NCI-H1694 (cell line): ENCODE measurements at regions not wholly inside any gene's neighbourhood (a gene's known extent, or its start where the extent isn't known, plus 50 kb on each side); places are given as distances from the start of the nearest gene placed in this dataset.
"Not testable (repeated sequence)": the region's sequence is repeated elsewhere in the genome, so short reads cannot be mapped to it uniquely, and the experiment has no call there.

Experiments
- DNase-seq: peaks from one replicate; lab custom pipeline; 2025; lab: John Stamatoyannopoulos, UW

DNA sequence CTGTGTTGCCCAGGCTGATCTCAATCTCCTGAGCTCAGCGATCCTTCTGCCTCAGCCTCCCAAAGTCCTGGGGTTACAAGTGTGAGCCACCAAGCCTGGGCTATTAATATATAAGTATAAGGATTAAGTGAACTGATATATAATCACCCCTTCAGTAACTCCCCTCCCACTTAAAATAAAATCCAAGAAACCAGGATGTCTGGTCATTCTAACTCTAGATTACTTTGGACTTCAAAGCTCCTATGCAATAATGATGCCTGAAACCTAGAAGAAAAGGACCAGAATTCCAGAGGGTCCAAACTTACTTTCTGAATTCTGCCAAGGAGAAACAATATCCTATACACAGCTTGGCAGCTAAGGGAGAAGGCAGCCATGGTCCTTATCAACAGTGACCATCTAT is 206.8 kb upstream of the ZNF217 start:
- DNase-seq, result no peak

DNA sequence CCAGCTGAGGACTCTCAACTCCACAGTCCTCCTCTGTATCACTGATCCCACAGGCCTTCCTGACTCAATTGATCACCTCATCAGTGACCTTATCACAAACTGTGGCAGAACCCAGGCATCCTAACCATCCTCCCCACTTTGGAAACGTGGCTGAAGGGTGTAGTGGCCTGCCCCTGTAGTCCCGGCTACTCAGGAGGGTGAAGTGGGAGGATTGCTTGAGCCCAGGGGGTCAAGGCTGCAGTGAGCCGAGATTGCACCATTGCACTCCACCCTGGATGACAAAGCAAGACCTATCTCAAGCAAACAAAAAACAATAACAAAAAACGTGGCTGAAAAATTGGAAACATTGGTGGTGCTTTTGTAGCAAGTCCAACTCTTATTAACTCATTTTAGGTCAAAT is 203.4 kb upstream of the ZNF217 start:
- DNase-seq, result no peak

DNA sequence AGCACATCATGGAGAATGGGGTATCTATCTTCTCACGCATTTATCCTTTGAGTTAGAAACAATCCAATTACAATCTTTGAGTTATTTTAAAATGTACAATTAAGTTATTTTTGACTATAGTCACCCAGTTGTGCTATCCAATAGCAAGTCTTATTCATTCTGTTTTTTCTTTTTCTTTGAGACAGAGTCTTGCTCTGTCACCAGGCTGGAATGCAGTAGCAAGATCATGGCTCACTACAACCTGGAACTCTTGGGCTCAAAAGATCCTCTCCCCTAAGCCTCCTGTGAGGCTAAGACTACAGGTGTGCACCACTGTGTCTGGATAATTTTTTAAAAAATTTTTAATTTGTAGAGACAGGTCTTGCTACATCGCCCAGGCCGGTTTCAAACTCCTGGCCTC is 201.5 kb upstream of the ZNF217 start:
- no peak for DNase-seq

DNA sequence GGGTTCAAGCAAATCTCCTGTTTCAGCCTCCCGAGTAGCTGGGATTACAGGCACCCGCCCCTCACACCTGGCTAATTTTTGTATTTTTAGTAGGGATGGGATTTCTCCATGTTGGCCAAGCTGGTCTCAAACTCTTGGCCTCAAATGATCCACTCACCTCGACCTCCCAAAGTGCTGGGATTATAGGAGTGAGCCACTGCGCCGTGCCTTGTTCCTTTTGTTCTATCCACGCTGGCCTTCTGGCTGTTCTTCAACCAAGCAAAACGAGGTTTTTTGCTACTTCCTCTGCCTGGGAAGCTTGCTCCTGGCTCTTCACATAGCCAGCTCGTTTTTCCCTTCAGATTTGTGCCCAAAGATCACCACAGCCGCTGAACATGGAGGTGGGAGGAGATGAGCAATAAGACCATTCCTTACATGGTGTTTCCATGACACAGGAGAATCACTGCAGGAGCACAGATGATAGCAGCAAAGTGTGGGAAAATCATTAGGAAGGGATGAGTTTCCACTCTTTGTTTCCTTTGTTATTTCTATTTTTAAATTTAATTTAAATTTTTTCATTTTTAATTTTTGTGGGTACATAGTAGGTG is 201.0 kb upstream of the ZNF217 start:
- DNase-seq, result no peak

DNA sequence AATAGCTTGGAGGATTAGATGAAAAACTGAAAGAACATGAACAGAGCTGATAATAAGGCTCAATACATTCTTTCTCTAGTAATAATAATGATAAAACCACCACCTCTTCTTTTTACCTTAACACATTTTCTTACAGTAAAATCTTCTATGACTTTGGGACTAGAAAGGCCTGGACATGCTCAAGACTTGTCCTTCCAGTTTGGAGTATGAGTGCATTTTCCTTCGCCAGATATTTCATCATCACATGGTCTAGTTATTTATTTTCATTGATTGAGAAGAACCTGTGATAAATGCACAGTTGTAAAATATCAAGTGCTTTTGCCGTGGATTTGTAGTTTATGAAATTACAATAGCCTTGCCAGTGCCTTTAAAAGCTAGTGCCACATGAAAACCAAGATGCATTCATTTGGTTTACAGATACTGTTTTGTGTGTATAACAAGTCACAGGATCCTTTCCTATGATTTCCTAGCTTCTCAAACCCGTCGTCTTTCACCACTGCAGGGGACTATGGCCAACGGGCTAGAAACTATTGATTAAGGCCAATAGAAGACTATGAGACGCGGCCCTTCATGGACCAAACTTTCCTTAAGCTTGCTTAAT is 200.2 kb upstream of the ZNF217 start:
- no peak for DNase-seq

DNA sequence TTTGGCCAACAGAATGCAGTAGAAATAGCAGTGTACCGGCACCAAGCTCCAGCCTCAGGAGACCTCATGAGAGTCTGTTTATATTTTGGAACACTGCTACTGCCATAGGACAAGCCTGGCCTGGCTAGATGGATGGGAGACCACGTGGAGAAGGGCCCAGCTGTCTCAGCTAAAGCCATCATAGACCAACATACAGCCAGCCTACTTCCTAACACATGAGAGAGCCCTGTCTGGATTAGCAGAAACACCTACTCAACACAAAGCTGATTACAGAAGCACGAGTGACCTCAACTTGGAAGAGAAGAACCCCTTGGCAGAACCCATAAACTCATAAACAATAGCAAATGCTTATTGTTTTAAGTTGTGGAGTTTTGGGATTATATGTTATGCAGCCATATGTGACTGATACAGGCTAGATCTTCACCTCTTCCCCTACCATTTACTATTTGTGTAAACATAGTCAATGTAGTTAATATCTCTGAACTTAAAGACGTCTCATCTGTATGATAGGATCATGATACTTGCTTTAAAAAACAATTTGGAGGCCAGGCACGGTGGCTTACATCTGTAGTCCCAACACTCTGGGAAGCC is 199.4 kb upstream of the ZNF217 start:
- DNase-seq, result no peak

DNA sequence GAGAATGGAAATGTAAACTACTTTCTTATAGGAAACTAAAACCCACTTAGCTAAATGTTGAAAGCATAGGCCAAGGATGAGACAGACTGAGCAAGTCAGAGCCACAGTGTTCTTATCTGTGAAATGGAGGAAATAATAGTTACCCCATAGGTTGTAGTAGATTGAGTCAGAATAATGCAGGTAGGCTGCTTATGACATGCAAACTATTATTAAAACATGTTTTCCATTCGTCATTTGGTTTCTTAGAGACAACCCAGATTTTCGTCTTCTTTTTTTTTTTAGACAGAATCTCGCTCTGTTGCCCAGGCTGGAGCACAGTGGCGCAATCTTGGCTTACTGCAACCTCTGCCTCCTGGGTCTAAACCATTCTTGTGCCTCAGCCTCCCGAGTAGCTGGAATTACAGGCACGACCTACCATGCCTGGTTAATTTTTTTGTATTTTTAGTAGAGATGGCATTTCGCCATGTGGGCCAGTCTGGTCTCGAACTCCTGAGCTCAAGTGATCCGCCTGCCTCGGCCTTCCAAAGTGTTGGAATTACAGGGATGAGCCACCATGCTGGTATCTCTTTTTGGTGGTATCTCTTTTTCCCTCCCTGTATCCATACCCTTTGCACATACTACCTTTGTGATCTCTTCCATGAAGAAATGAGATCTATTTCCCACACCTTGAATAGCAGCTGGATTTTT is 196.5 kb upstream of the ZNF217 start:
- DNase-seq, result no peak

DNA sequence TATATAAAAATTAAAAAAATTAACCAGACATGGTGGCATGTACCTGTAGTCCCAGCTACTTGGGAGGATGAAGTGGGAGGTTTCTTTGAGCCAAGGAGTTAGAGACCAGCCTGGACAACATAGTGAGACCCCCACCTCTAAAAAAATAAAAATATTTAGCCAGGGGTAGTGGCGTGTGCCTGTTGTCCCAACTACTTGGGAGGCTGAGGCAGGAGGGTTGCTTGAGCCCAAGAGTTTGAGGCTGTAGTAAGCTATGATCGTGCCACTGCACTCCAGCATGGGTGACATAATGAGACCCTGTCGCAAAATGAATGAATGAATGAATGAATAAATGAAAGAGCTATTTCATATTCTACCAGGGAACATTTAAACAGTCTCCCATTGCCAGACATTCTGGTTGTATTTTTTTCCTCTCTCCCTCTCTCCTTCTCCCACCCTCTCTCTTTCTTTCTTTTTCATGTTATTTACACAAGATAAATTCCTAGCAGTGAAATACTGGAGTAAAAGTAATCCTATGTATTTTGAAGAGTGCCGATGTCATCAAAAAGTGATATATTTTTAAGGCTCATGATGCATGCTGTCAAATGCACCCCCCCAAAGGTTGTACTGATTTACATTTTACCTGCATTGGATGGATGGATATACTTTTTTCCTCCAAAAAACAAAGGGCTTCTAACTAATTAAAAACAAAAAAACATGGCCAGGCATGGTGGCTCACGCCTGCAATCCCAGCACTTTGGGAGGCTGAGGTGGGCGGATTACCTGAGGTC is 194.8 kb upstream of the ZNF217 start:
- no peak for DNase-seq

DNA sequence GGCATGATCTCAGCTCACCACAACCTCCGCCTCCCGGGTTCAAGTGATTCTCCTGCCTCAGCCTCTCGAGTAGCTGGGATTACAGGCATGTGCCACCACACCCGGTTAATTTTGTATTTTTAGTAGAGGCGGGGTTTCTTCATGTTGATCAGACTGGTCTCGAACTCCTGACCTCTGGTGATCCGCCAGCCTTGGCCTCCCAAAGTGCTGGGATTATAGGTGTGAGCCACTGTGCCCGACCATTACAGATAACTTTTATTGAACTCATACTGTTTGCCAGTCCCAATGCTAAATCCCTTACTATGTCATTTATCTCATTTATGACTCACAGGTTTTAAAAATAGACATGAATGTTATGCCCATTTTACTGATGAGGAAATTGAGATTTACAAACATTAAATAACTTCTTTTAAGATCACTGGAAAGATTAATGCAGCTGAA is 193.9 kb upstream of the ZNF217 start:
- not testable (repeated sequence) for DNase-seq

DNA sequence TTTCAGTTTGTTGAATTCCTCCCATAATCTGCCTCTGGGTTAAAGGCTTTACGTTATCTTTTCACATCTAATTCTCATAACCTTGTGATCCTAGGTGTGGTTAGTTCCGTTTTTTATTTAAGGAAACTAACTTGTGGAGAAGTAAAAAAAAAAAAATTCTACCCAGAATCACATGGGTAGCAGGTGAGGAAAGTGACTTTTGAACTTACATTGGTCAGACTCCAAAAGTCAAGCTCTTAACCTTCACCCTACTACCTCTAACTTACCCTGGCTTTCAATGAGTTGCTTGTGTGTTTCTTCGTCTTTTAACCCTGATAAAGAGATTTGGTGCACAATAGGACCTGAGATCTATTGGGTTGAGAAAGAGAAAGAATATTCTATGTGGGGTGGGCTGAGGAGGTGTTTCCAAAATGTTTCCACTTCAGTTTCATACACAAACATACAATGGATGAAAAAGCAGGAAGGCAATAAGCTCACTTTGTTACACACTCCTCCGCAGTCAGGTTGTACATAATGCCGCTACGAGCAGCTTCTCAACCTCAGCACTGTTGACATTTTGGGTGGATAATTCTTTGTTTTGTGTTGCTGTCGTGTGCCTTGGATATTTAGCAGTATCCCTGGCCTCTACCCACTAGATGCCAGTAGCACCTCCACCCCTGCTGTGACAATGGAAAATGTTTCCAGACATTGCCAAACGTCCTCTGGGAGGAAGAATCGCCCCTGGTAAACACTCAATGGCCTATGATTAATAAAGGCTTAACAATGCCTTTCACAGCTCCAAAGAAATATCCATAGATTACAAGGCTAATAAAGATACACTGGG is 193.0 kb upstream of the ZNF217 start:
- DNase-seq, result no peak

DNA sequence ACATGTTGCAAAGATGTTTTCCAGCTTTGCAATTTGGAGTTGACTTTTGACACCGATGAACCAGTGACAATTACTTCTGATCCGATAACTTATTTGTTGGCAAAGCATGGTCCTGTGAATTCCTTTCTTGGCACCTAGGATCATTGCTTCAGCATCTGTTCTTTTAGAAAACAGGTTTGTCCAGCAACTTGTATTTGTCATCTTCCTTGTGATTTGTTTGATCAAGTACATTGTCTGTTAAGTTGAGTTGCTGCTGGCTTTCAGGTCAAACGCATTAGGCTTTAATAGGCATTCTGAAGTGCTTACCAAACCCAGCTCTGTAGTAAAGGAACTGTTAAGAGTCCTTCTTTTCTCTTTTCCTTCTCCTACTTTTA is 192.4 kb upstream of the ZNF217 start:
- DNase-seq, result no peak

DNA sequence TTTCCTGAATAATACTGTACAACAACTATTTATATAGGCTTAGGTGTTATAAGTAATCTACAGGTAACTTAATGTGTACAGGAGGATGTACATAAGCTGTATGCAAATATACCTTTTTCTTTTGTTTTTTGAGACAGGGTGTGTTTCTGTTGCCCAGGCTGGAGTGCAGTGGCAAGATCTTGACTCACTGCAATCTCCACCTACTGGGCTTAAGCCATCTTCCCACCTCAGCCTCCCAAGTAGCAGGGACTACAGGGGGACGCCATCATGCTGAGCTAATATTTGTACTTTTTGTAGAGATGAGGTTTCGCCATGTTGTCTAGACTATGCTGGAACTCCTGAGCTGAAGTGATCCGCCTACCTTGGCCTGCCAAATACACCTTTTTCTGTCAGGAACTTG is 191.7 kb upstream of the ZNF217 start:
- DNase-seq, result no peak

DNA sequence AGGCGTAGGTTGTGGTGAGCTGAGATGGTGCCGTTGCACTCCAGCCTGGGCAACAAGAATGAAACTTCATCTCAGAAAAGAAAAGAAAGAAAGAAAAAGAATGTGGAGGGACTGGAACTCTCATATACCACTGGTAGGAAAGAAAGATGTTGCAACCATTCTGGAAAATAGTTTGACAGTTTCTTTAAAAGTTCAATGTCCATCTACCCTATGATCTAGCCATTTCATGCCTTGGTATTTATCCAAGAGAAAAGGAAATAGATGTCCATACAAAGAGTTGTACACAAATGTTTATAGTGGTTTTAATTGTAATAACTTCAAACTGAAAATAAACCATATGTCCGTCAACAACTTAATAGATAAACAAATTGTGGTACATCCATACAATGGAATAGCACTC is 190.1 kb upstream of the ZNF217 start:
- DNase-seq, result no peak

DNA sequence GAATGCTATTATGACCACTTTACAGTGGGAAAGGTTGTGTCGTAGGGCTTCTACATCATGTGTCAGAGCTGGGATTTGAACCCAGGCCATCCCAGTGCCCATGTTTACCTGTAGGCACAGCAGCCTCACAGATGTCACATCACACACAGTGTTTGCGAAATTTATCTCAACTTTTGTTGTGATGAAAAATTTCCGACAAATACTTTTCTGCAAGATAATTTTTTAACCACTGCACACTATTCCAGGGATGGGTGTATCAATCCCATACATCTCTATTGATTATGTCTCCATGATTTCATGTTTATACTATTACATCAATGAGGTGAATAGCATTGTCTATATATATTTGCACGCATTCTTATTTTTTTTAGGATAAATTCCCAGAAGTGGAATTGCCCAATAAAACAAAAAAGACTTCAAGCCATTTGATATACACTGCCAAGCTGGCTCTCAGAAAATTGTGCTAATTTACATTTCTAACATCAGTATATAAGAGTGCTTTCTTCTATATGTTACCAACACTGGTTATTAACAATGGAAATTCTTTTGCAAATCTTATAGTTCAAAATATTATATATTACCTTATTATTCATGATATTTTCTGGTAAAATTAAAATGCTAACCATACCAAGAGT is 189.1 kb upstream of the ZNF217 start:
- no peak for DNase-seq

DNA sequence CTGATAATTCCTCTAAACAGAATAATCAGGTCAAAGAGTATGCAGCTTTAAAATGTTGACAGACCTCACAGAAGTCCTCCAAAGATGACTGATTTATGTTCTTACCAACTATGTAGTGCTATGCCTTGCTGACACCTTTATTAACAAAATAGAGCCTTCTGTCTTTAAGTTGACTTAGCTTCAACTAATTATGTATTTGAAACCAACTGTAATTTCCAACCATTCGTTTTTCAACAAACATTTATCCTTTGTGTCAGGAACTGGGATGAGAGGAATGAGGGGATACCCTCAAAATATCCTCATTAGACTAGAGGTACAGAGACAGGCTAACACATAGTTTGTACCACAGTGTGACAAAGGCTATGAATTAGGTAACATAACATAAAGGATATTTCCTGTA is 186.2 kb upstream of the ZNF217 start:
- DNase-seq, result no peak

DNA sequence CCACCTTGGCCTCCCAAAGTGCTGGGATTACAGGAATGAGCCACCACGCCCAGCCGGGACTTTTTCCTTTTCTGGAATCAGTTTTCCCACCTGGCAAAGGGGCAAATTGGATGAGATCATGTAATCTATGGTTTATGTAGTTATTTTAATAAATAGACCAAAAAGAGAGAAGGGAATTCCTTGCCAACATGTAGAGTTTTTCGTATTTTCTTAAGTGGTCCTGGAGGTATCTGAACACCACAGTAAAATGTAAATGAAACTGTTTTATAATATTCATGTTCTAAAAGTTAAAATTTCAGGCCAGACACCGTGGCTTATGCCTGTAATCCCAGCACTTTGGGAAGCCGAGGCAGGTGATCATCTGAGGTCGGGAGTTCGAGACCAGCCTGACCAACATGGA is 185.1 kb upstream of the ZNF217 start:
- no peak for DNase-seq

DNA sequence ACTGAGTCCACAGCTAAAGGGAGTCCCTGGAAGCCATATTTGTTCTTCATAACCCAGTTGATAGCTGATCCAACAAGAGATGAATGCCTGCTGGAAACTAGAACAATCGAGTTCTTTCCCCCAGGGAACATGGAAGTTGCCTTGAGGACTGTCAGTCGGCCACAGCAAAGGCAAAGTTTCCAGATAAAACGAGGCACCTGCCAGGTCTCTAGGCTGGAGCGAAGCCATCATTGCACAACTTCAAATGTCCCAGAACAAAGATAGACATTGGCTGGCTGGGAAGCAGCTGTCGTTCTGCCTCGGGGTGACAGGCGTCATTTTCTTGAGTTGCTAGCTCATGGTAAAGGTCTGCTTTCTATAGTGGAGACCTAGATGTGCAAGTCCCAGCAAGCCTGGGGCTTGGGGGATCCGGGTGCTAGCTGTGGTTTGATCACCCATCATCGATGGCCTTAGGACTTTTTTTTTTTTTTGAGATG is 184.4 kb upstream of the ZNF217 start:
- DNase-seq, result no peak

DNA sequence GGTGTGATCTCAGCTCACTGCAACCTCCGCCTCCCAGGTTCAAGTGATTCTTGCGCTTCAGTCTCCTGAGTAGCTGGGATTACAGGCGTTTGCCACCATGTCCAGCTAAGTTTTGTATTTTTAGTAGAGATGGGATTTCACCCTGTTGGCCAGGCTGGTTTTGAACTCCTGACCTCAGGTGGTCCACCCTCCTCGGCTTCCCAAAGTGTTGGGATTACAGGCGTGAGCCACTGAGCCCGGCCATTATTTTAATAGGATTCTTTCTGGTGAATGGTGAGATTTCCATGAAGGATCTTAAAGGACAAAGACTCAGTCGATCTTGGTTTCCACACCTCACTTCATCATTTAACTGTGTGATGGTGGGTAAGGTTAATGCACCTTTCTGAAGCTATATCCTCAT is 183.8 kb upstream of the ZNF217 start:
- not testable (repeated sequence) for DNase-seq

DNA sequence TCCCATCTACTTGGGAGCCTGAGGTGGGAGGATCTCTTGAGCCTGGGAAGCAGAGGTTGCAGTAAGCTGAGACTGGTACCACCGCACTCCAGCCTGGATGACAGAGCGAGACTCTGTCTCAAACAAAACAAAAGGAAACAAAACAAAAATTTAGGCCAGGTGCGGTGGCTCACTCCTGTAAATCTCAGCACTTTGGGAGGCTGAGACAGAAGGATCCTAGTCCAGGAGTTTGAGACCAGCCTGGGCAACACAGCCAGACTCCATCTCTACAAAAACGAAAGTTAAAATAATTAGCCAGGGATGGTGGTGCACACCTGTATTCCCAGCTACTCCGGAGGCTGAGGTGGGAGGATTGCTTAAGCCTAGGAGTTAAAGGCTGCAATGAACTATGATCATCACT is 183.2 kb upstream of the ZNF217 start:
- DNase-seq, result no peak

DNA sequence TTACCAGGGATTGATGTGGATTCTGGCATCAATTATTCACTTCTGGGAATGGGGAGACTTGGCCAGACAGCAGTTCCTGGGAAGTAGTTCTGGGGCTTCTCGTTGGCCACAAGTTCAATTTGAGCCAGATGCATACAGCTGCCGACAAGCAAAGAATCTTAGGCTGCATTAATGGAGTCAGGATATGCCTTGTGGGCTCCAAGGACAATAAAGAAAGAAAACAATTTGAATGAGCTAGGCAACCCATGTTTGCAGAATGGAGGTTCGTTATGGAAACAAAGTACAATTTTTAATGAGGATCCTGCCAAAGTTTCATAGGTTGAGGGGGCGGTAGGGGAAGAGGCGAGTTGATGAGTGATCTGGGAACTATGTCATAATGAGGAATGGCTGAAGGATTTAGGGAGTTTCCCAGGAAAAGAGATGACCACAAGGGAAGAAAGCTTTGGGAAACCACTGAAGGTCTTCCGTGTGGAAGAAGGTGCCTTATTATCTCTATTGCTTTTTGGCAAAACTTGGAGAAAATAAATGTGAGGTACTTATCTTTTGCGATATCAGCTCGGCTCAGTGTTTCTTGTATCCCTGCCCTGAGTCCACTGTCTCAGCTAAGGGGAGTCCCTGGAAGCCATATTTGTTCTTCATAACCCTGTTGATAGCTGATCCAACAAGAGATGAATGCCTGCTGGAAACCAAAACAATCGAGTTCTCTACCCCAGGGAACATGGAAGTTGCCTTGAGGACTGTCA is 181.0 kb upstream of the ZNF217 start:
- DNase-seq, result no peak
